ENCODE measurements at regions not wholly inside any gene's neighbourhood (a gene's known extent, or its start where the extent isn't known, plus 50 kb on each side); places are given as distances from the start of the nearest gene placed in this dataset.

GRCh38 chr2:5845798-5846330, 153.7 kb downstream of the SOX11 start:
- DNase-seq = no peak

DNA sequence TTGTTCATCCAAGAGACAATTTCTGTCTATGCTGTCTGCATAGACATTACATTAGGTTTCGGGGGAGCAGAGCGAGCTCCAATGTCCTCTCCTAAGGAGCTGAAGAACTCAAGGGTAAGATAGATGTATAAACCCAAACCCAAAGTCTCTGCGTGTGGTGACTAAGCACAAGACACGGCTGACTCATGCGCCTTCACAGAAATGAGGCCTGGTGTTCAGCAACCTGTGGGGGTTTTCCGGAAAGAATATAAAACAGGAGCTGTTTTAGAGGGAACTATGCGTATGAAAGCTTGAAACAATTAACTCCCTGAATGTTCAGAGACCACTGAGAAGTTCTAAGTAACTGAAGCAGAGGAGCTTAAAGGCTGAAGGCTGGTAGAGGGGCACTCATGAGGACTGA, 154.7 kb downstream of the SOX11 start:
- no peak for DNase-seq

DNA sequence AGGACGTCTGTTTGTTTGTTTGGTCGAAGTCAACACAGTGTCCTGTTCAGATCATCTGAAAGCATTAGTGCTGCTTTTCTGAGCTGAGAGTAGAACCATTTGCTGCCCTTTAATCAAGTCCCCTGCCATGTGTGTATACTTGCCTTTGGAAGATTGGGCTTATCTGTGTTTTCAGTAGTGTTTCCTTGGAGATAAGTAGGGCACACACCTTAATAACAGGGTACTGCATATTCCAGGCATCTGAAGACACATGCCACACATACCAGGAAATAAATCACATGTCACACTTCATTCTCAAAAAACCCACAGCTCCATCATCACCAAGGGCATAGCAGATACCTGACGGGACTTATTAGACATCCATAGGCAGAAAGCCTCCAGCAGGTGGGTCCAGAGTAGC, 157.4 kb downstream of the SOX11 start:
- no peak for DNase-seq

GRCh38 chr2:5851410-5851809, 159.2 kb downstream of the SOX11 start:
- no peak for DNase-seq

- no peak for DNase-seq
These were observed 162.6 kb downstream of the SOX11 start for GRCh38 chr2:5854797-5855196.

GRCh38 chr2:5867056-5867455, 174.9 kb downstream of the SOX11 start:
- DNase-seq = no peak

GRCh38 chr2:5868931-5869330, 176.7 kb downstream of the SOX11 start:
- DNase-seq = no peak

GRCh38 chr2:5869936-5870335, 177.8 kb downstream of the SOX11 start:
- no peak for DNase-seq

DNA sequence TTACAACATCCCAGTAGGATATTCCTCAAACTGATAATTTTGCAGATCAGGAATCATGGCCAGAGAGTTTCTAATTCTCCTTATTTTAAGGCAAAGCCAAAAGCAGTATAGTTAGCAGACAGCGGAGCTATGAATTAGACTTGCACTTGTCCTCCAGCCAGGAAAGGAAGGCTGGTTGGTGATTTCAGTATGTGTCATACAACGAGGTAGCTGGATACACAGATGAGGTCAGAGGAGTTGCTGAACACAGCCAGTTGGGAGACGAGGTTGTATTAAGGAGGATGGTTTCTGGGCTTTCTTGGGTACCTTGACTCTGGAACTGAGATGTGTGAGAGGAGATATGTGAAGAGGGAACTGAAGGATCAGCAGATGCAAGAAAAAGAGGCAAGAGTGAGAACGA, 185.2 kb downstream of the SOX11 start:
- no peak for DNase-seq

DNA sequence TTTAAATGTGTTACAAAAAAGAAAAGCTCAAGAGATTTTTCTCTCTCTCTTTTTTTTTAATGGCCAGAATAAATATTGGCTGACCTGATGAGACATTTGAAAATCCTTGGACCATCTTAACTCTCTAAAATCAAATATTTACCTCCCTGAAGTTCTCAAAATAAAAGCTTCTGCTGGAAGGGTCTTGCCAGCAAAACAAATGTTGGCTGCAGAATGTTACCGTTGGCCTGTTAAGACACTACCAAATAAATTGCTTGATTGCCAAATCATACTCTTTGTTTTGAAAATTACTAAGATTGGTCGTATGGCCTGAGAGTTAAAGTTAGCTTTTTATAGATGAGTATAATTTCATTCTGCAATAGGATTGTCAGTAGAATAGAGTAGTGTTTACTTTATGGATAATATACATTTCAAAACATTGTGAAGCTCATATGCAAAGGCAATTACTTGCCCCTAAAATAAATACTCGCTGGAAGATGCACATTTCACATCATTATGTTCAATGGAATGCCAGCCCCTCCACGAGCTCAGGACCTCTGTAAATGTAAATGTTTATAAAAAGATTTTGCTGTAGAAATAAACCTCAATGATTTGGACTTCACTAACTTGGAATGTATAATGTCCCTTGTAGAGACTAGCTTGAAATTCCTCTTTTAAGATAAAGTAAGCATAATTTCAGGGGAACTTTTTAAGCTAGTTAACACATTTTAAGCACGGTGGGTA, 193.4 kb downstream of the SOX11 start:
- DNase-seq = no peak

GRCh38 chr2:5886462-5886861, 194.3 kb downstream of the SOX11 start:
- no peak for DNase-seq

DNA sequence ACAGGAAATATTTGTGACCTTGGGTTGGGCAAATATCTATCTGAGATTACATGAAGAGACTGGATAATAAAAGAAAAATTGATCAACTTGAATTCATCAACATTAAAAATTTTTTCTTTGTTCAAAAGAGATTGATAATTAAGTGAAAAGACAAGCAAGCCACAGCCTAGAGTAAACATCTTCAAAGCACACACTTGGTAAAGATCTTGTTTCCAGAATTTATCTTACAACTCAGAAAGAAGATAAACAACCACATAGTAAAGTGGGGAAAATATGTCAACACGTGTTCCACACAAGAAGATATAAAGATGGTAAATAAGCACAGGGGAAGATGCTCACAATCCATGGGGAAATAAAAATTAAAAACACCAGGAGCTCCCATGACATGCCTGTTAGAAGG, 195.9 kb downstream of the SOX11 start:
- DNase-seq = no peak

DNA sequence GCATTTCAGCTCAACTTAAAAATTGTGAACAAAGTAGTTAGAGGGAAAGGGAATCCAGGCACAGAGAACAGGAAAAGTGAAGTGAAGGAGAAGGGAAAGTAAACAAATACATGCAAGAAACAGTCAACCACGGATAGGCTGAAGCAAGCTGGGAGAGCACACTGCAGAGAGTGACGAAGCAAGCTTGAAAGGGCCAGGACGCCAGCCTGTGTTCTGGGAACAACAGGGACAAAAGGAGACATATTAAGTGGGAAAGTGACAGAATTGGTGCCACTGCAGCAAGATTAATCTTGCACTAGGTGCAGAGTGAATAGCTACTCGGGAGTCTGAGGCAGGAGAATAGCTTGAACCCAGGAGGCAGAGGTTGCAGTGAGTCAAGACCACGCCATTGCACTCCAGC, 197.3 kb downstream of the SOX11 start:
- DNase-seq = no peak

- no peak for DNase-seq
These were observed 202.2 kb downstream of the SOX11 start for GRCh38 chr2:5894355-5894754.

- DNase-seq = no peak
These were observed 203.1 kb downstream of the SOX11 start for GRCh38 chr2:5895284-5895683.

DNA sequence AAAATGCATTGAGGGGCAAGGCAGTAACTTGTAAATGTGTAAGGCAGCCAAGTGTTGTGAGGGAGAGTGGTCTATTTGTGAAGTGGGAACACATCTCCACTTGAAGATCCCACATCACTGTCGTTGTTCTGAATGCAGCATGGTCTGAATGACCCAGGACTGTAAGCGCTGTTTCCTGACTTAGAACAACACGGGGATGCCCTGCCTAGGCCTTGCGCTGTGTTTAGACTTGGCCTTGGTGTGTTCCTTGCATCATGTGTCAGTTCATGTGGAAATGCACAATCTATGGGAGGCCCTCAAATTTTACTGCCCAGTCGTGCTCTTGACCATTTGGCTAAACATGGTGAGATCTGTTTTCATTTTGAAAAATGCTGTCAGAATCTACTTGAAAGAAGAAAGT, 205.1 kb downstream of the SOX11 start:
- no peak for DNase-seq

DNA sequence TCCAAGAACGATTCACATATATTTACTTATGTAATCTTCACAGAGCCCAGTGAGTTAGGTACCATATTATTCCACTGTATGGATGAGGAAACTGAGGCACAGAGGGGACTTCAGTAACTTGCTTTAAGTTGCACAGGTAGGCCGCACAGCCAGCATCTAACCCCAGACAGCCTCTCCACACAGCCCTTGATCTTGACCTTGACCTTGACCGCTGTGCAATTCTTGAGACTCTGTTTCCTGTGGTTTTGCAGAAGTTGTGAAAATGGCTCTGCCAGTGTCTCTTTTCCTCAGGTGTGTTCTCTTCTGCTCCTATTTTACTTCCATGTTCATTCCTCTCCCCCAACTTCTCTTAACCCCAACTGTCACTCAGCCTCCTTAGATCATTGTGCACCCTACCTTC, 206.5 kb downstream of the SOX11 start:
- DNase-seq = no peak

- DNase-seq = no peak
These were observed 213.5 kb downstream of the SOX11 start for GRCh38 chr2:5905661-5906060.

- DNase-seq = no peak
These were observed 215.9 kb downstream of the SOX11 start for GRCh38 chr2:5908071-5908470.

DNA sequence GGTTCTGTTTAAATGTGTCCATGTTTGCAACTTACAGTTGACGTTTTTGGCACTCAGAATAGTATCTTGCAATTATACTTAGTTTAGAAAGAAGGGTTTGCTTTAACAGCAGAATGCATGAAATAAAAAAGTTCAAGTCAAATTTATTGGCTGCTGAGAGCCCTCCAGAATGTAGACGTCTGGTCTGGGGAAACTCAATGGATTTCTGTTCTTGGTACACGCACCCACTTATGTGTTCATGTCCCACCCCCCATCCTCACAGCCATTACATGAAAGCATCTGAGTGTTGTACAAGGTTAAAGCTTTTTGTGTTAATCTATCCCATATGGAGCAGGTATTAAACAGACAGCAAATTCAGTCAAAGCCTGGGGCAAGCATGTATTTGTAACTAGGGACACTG, 219.5 kb downstream of the SOX11 start:
- no peak for DNase-seq

DNA sequence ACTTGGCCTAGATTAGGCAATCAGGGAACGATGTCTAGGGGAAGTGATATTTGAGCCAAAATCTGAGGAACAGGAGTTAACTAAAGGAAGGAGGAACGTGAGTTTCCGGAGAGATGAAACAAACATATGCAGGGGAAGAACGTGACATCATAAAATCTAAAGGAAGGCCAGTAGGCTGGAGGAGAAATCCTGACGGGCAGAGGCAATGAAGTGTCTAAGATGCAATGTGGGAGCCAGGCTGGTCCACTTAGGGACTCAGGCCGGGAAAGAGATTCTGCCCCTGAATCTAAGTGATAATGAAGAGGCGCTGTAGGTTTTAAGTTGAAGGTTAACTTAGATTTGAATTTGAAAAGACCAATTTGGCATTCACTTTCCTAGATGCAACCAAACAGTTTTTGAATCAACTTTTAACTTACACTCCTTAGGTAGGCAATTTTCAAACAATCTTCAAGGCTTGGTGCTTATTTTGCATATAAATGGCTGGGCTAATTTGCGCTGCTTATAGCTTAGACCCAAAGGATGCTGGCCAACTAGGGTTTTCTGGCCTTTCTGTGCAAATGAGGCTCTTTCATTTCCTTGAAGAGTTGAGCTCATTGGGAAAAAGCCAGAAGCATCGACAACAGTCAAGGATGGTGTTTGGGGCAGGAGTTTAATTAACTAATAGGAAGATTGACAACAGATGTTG, 221.7 kb downstream of the SOX11 start:
- no peak for DNase-seq

GRCh38 chr2:5914811-5915611, 222.8 kb downstream of the SOX11 start:
- no peak for DNase-seq

DNA sequence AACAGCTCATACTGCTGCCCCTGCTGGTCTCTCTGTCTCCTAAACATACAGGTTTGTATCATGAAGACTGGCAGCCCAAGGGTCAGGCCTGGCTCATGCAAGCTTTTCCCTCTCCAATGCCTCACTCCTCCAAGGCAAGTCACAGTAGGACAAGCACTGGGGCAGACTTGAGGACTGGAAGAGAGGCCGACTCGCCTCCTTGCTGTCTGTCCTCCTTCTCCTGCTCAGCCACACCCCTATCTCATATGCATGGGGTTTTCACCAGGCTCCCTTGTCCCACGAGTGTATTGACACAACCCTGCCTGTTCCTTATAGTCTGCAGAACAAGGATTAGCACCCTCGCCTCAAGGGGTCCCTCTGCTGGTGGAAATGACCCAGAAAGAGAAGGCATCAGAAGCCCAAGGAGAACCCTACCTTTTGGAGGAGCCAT, 223.7 kb downstream of the SOX11 start:
- no peak for DNase-seq

All from NCI-H2029 (cell line).